Heart right ventricle (tissue), 16 donors: ENCODE measurements at regions not wholly inside any gene's neighbourhood (a gene's known extent, or its start where the extent isn't known, plus 50 kb on each side); places are given as distances from the start of the nearest gene placed in this dataset.
A peak's percentile ranks its signal among the peaks of the same experiment; 100 is the strongest.

ENCODE experiments used
- ATAC-seq, 8 donors: fragments of 200-7000 bp; cut with Tn5 transposase; one replicate each; pipeline ENCODE4 v1.9.1; 2020; ENCODE audit warnings: mild to moderate bottlenecking in 8 of 8, moderate library complexity in 8 of 8, moderate number of reproducible peaks in 1 of 8
- DNase-seq, 2 donors: peaks; one replicate each; pipeline ENCODE4 v3.0.0-alpha.2; 2020
- H3K27ac ChIP-seq, 10 donors: fragments of 200-600 bp; sonication (generic) in 2 of 10; one replicate each; pipeline versions ENCODE4 v1.5.0 to v1.8.0; 2020 to 2022; ENCODE audit warnings: mild to moderate bottlenecking in 3 of 10
- H3K27me3 ChIP-seq, 7 donors: fragments of 200-600 bp; one replicate each; pipeline ENCODE4 v1.8.0; 2021 to 2022; ENCODE audit warnings: mild to moderate bottlenecking in 2 of 7
- H3K36me3 ChIP-seq, 9 donors: fragments of 200-600 bp; sonication (generic) in 1 of 9; one replicate each; pipeline versions ENCODE4 v1.5.0 to v1.8.0; 2020 to 2022; ENCODE audit warnings: mild to moderate bottlenecking in 2 of 9
- H3K4me1 ChIP-seq, 9 donors: fragments of 200-600 bp; sonication (generic) in 1 of 9; one replicate each; pipeline versions ENCODE4 v1.5.0 to v1.8.0; 2020 to 2022; ENCODE audit warnings: mild to moderate bottlenecking in 4 of 9
- H3K4me3 ChIP-seq, 10 donors: fragments of 200-600 bp; sonication (generic) in 2 of 10; one replicate each; pipeline versions ENCODE4 v1.5.0 to v1.8.0; 2020 to 2022; ENCODE audit warnings: mild to moderate bottlenecking in 7 of 10, moderate library complexity in 2 of 10
- H3K9me3 ChIP-seq, 11 donors: fragments of 200-600 bp in 10 of 11; sonication (generic) in 2 of 11; one replicate each; pipeline versions ENCODE4 v1.5.0 to v1.8.0; 2013 to 2022; ENCODE audit warnings: mild to moderate bottlenecking in 2 of 11, control low read depth in 1 of 11, moderate library complexity in 1 of 11
- CTCF ChIP-seq, 9 donors: fragments of 200-600 bp; sonication (generic) in 2 of 9; IDR thresholded peaks; one replicate each; pipeline versions ENCODE4 v1.5.0 to v1.8.0; 2021 to 2022; ENCODE audit warnings: antibody characterized with exemption in 9 of 9, mild to moderate bottlenecking in 5 of 9, moderate library complexity in 1 of 9
- WGBS, 2 donors: extraction: QIAGEN DNeasy Blood & Tissue Kit; methylation state at CpG; one replicate each; pipeline ENCODE4 v1.1.7; 2013; ENCODE audit warnings: inconsistent platforms in 1 of 2; 5-methylcytosine and 5-hydroxymethylcytosine counted together
- intact Hi-C, 10 donors: fragments of 100-400 bp; cut with DNase I; formaldehyde crosslinking; loops; one replicate each; pipeline versions ENCODE4 v1.11.1 to v1.14.2; 2022
- donor health status: Arrhythmogenic right ventricular cardiomyopathy.
- donor health status: ischemic (EF 13 %, LVEDD 7.1; RV severe dilation, severe dysfunction).
- donor health status: healthy with polysubstance abuse.
- donor health status: DM: no; HTN: yes; CAD: no.
- donor health status: DM: no; HTN: no; CAD: no.
- donor health status: ischemic (EF 25% LVEDD 6.9; RV normal size, moderate dysfunction).
- donor health status: ischemic (EF 25% LVEDD 5.7; RV mildly dilated, moderate dysfunction).
- donor health status: healthy.
- donor health status: DM: yes; HTN: yes; CAD: no.
- donor health status: Ischemic cardiomyopathy.
- donor health status: ischemic (EF 35%, LVEDD 5.7; RV mildly dilated, moderate dysfunction).
- donor health status: nonischemic (EF 11% LVEDD 7.7; RV severe dilation, severe dysfunction).
- donor health status: DM: yes; HTN: yes; CAD: no.
- donor health status: PGD.
- donor health status: ischemic (EF 29% LVEDD 5.4; RV normal size, mild dysfunction).
- donor health status: nonischemic (EF 23%, LVEDD 6.1; RV moderate dilation, normal function).

- Histone ChIP-seq H3K9me3 (no peaks in the 10 kb centered on the region), H3K36me3 (no peaks in the 10 kb centered on the region), H3K27me3 (no peaks in the 10 kb centered on the region), H3K4me3 (no peak overlapping the region), H3K4me1 (peaks cover 0 to 16% (median 6%) of the 10 kb centered on the region in 9 donors), H3K27ac (peak overlapping the region in 3 of 10 donors; percentile 14 to 34 (median 17))
- WGBS, 2 donors = 49 to 61% methylated on average over 4 of the region's 4 CpGs
- TF ChIP-seq CTCF (IDR thresholded peaks at IDR 0.05) = no peak
- ATAC-seq (peak in 6 of 8 donors; percentile 47 to 71 (median 58)), DNase-seq (no peak)
- intact Hi-C loops = loop anchor here in 4 of 10 donors (5.0 to 10.0 kb wide), 2 partner anchors 73 to 1000 kb away; no protein-coding TSS in a partner anchor
Observed at GRCh38 chr9:14424983-14425382, 111.0 kb upstream of the NFIB start.

GRCh38 chr9:14424289-14424688 lies 110.3 kb upstream of the NFIB start:
- no peaks in the 10 kb centered on the region for H3K27me3 ChIP-seq
- H3K27ac ChIP-seq = peak overlapping the region in 1 of 10 donors; percentile 34
- 92 to 93% methylated on average over 7 of the region's 7 CpGs for WGBS, 2 donors
- no peak overlapping the region for H3K4me3 ChIP-seq
- intact Hi-C loops = loop anchor here in 2 of 10 donors (10.0 kb wide), 1 partner anchor 999 kb away; no protein-coding TSS in a partner anchor
- H3K9me3 ChIP-seq = no peaks in the 10 kb centered on the region
- no peaks in the 10 kb centered on the region for H3K36me3 ChIP-seq
- no peak for TF ChIP-seq CTCF (IDR thresholded peaks at IDR 0.05)
- peaks cover 0 to 16% (median 6%) of the 10 kb centered on the region in 9 donors for H3K4me1 ChIP-seq
- no peak for DNase-seq
- ATAC-seq = no peak

- 65 to 67% methylated on average over 6 of the region's 6 CpGs for WGBS, 2 donors
- no peak overlapping the region for H3K27ac ChIP-seq
- intact Hi-C loops = loop anchor here in 2 of 10 donors (10.0 kb wide), 1 partner anchor 999 kb away; no protein-coding TSS in a partner anchor
- H3K9me3 ChIP-seq = no peaks in the 10 kb centered on the region
- H3K27me3 ChIP-seq = no peaks in the 10 kb centered on the region
- H3K4me1 ChIP-seq = peaks cover 0 to 16% (median 5%) of the 10 kb centered on the region in 9 donors
- ATAC-seq = no peak
- no peak overlapping the region for H3K4me3 ChIP-seq
- H3K36me3 ChIP-seq = no peaks in the 10 kb centered on the region
- no peak for DNase-seq
- TF ChIP-seq CTCF (IDR thresholded peaks at IDR 0.05) = no peak
Observed at GRCh38 chr9:14423815-14424261, 109.9 kb upstream of the NFIB start.

GRCh38 chr9:14421291-14421690 lies 107.3 kb upstream of the NFIB start:
- no peak for ATAC-seq
- H3K27me3 ChIP-seq = no peaks in the 10 kb centered on the region
- no peaks in the 10 kb centered on the region for H3K9me3 ChIP-seq
- no peak for DNase-seq
- intact Hi-C loops = loop anchor here in 2 of 10 donors (10.0 kb wide), 1 partner anchor 996 kb away; no protein-coding TSS in a partner anchor
- peaks cover 0 to 9% (median 0%) of the 10 kb centered on the region in 9 donors for H3K4me1 ChIP-seq
- no peak overlapping the region for H3K27ac ChIP-seq
- no peak for TF ChIP-seq CTCF (IDR thresholded peaks at IDR 0.05)
- H3K36me3 ChIP-seq = no peaks in the 10 kb centered on the region
- WGBS, 2 donors = 98 to 100% methylated on average over 1 of the region's 1 CpG
- no peak overlapping the region for H3K4me3 ChIP-seq
